ENCODE measurements at regions not wholly inside any gene's neighbourhood (a gene's known extent, or its start where the extent isn't known, plus 50 kb on each side); places are given as distances from the start of the nearest gene placed in this dataset.
"Not testable (repeated sequence)": the region's sequence is repeated elsewhere in the genome, so short reads cannot be mapped to it uniquely, and the experiment has no call there.

- no peak for DNase-seq (ENCODE audit: low read depth)
Measured at GRCh38 chr6:4258733-4259132, 123.4 kb upstream of the ECI2 start.

GRCh38 chr6:4256969-4257368, 121.6 kb upstream of the ECI2 start:
- DNase-seq (ENCODE audit: low read depth) = no peak

GRCh38 chr6:4253604-4254231, 118.3 kb upstream of the ECI2 start:
- no peak for DNase-seq (ENCODE audit: low read depth)

- not testable (repeated sequence) for DNase-seq (ENCODE audit: low read depth)
Measured at GRCh38 chr6:4252445-4252844, 117.1 kb upstream of the ECI2 start.

- no peak for DNase-seq (ENCODE audit: low read depth)
Measured at GRCh38 chr6:4250645-4251044, 115.3 kb upstream of the ECI2 start.

- not testable (repeated sequence) for DNase-seq (ENCODE audit: low read depth)
Measured at GRCh38 chr6:4243832-4244231, 108.5 kb upstream of the ECI2 start.

- DNase-seq (ENCODE audit: low read depth) = no peak
Measured at GRCh38 chr6:4243237-4243636, 107.9 kb upstream of the ECI2 start.

GRCh38 chr6:4242601-4243000, 107.2 kb upstream of the ECI2 start:
- no peak for DNase-seq (ENCODE audit: low read depth)

GRCh38 chr6:4240148-4240547, 104.8 kb upstream of the ECI2 start:
- DNase-seq (ENCODE audit: low read depth) = no peak

- no peak for DNase-seq (ENCODE audit: low read depth)
Measured at GRCh38 chr6:4225161-4225872, 89.9 kb upstream of the ECI2 start.

GRCh38 chr6:4224067-4224978, 88.9 kb upstream of the ECI2 start:
- no peak for DNase-seq (ENCODE audit: low read depth)

GRCh38 chr6:4220558-4220957, 85.2 kb upstream of the ECI2 start:
- DNase-seq (ENCODE audit: low read depth) = no peak

GRCh38 chr6:4218619-4219317, 83.4 kb upstream of the ECI2 start:
- DNase-seq (ENCODE audit: low read depth) = not testable (repeated sequence)

GRCh38 chr6:4212588-4212987, 77.2 kb upstream of the ECI2 start:
- DNase-seq (ENCODE audit: low read depth) = no peak

GRCh38 chr6:4210629-4211419, 75.4 kb upstream of the ECI2 start:
- peak; percentile 35 for DNase-seq (ENCODE audit: low read depth)

- DNase-seq (ENCODE audit: low read depth) = no peak
Measured at GRCh38 chr6:4209196-4209595, 73.8 kb upstream of the ECI2 start.

GRCh38 chr6:4208158-4208557, 72.8 kb upstream of the ECI2 start:
- no peak for DNase-seq (ENCODE audit: low read depth)

- DNase-seq (ENCODE audit: low read depth) = not testable (repeated sequence)
Measured at GRCh38 chr6:4203642-4204417, 68.5 kb upstream of the ECI2 start.

- no peak for DNase-seq (ENCODE audit: low read depth)
Measured at GRCh38 chr6:4192627-4193026, 57.3 kb upstream of the ECI2 start.

- no peak for DNase-seq (ENCODE audit: low read depth)
Measured at GRCh38 chr6:4192173-4192572, 56.8 kb upstream of the ECI2 start.

Measured in stimulated activated CD8-positive, alpha-beta memory T cell treated with anti-CD3 and anti-CD28 coated beads, Interleukin-12 subunit alpha, Interleukin-12 subunit beta, amount 100 ng/mL, for 1 hour (primary cell).